K562 (cell line): ENCODE measurements at regions not wholly inside any gene's neighbourhood (a gene's known extent, or its start where the extent isn't known, plus 50 kb on each side); places are given as distances from the start of the nearest gene placed in this dataset.

Experiments used
- ATAC-seq: fragments of 200-7000 bp; cut with Tn5 transposase; 3 replicates; pipeline ENCODE4 v1.9.1; 2020; ENCODE audit warnings: moderate library complexity
- BruUV-seq: library from RNA; stranded (reverse); fragments of 400-500 nt; replicated peaks from 2 replicates; lab custom pipeline; 2021; lab: Mats Ljungman, UMichigan
- CTCF ChIA-PET: fragments of 300-600 bp; formaldehyde crosslinking; extraction: SDS; loops from one replicate; lab custom pipeline; 2021; ENCODE audit warnings: low intra/inter-chr PET ratio; lab: Yijun Ruan, JAX
- POLR2A ChIA-PET: fragments of 300-600, 350-650 bp; sonication (Branson Sonifier 250); formaldehyde crosslinking; extraction: SDS; loops from one replicate; lab custom pipeline; 2021; ENCODE audit warnings: antibody characterized with exemption, inconsistent platforms; lab: Yijun Ruan, JAX
- DNase-seq, 4 experiments: peaks; one replicate each; pipeline versions ENCODE4 v3.0.0 to v3.0.0-alpha.2; 2011 to 2018; ENCODE audit warnings: low spot score in 3 of 4, mixed read lengths in 3 of 4; ENCODE audit errors: extremely low read depth in 1 of 4
- FAIRE-seq: peaks from 2 replicates; lab custom pipeline; 2011; peaks lifted over from hg19 to GRCh38; lab: Jason Lieb, UNC
- H2AFZ ChIP-seq: 2 replicates; pipeline ENCODE4 v1.6.0; 2011; ENCODE audit warnings: low read depth, low read length, control low read depth, inconsistent platforms
- H3K27ac ChIP-seq: fragments of 200-600 bp; 3 replicates; pipeline ENCODE4 v1.8.0; 2011; ENCODE audit warnings: low read depth, mild to moderate bottlenecking, control low read depth, inconsistent platforms, low read length, moderate library complexity, mixed read lengths; ENCODE audit errors: extremely low read depth
- H3K27me3 ChIP-seq, 2 experiments: fragments of 300-600 bp in 1 of 2; 2 replicates in 1 of 2; 3 replicates in 1 of 2; pipeline versions ENCODE4 v1.6.0 to v1.8.0; 2011; ENCODE audit warnings: inconsistent platforms in 2 of 2, low read length in 2 of 2, mild to moderate bottlenecking in 1 of 2, mixed read lengths in 1 of 2, moderate library complexity in 1 of 2; ENCODE audit not compliant: control insufficient read depth in 2 of 2, insufficient read depth in 2 of 2
- H3K36me3 ChIP-seq: fragments of 300-600 bp; 3 replicates; pipeline ENCODE4 v1.8.0; 2011; ENCODE audit warnings: mild to moderate bottlenecking, low read length, inconsistent platforms; ENCODE audit not compliant: control insufficient read depth, insufficient read depth
- H3K4me1 ChIP-seq, 2 experiments: fragments of 200-600 bp in 1 of 2; replicated peaks in 1 of 2; 2 replicates in 1 of 2; 3 replicates in 1 of 2; pipeline versions ENCODE4 v1.5.1 to v1.8.0; 2011; ENCODE audit warnings: inconsistent platforms in 2 of 2, low read length in 2 of 2, mild to moderate bottlenecking in 1 of 2, mixed read lengths in 1 of 2, moderate library complexity in 1 of 2; ENCODE audit not compliant: control insufficient read depth in 2 of 2, insufficient read depth in 2 of 2
- H3K4me2 ChIP-seq: 2 replicates; pipeline ENCODE4 v1.6.1; 2011; ENCODE audit warnings: low read length, control low read depth, inconsistent platforms, mixed read lengths; ENCODE audit not compliant: insufficient read depth
- H3K4me3 ChIP-seq: fragments of 200-600 bp; sonication (generic), shearing (Covaris generic); 2 replicates; pipeline ENCODE4 v1.5.1; 2016; ENCODE audit warnings: control low read depth, inconsistent platforms
- H3K79me2 ChIP-seq: fragments of 200-600 bp; 3 replicates; pipeline ENCODE4 v1.8.0; 2011; ENCODE audit warnings: low read length, inconsistent platforms; ENCODE audit not compliant: control insufficient read depth, insufficient read depth
- H3K9ac ChIP-seq, 2 experiments: 2 replicates each; pipeline versions ENCODE4 v1.6.0 to v1.6.1; 2011; ENCODE audit warnings: low read depth in 2 of 2, low read length in 2 of 2, control low read depth in 1 of 2, inconsistent platforms in 1 of 2, mild to moderate bottlenecking in 1 of 2, mixed read lengths in 1 of 2; ENCODE audit not compliant: insufficient read depth in 1 of 2
- H3K9me1 ChIP-seq: one replicate; pipeline ENCODE4 v1.6.0; 2011; ENCODE audit warnings: inconsistent platforms, mild to moderate bottlenecking, low read length, moderate library complexity; ENCODE audit not compliant: control insufficient read depth, insufficient read depth
- H3K9me3 ChIP-seq: replicated peaks from 2 replicates; pipeline ENCODE4 v1.5.1; 2011; ENCODE audit warnings: low read depth, low read length, inconsistent platforms; ENCODE audit not compliant: control insufficient read depth, insufficient read depth
- H4K20me1 ChIP-seq: replicated peaks from 2 replicates; pipeline ENCODE4 v1.6.1; 2011; ENCODE audit warnings: low read length, inconsistent platforms, mixed read lengths; ENCODE audit not compliant: control insufficient read depth, insufficient read depth
- ATF1 ChIP-seq, 2 experiments: fragments of 450-650 bp in 1 of 2; IDR thresholded peaks; 2 replicates each; pipeline ENCODE4 v1.6.1; 2016; ENCODE audit warnings: missing compliant biosample characterization in 1 of 2, missing genetic modification characterization in 1 of 2
- C11orf30 ChIP-seq: fragments of 450-650 bp; IDR thresholded peaks from 2 replicates; pipeline ENCODE4 v1.6.1; 2016; ENCODE audit warnings: low read depth, mild to moderate bottlenecking
- FIP1L1 ChIP-seq: fragments of 200-400 bp; formaldehyde crosslinking; IDR thresholded peaks from 2 replicates; pipeline ENCODE4 v1.6.1; 2018; ENCODE audit warnings: mild to moderate bottlenecking, low read depth, low read length; ENCODE audit not compliant: poor library complexity, severe bottlenecking
- JUN ChIP-seq, 2 experiments: sonication (generic) in 1 of 2; formaldehyde crosslinking in 1 of 2; IDR thresholded peaks; 2 replicates each; pipeline versions ENCODE4 v1.6.1 to v1.8.0; 2012 to 2022; ENCODE audit warnings: borderline replicate concordance in 2 of 2, mild to moderate bottlenecking in 2 of 2, improper control_type of control experiment in 1 of 2, low read depth in 1 of 2, low read length in 1 of 2, missing genetic modification reagents in 1 of 2
- MLLT1 ChIP-seq, 2 experiments: fragments of 450-650 bp; IDR thresholded peaks; 2 replicates each; pipeline ENCODE4 v1.6.1; 2016
- PHF21A ChIP-seq: fragments of 450-650 bp; IDR thresholded peaks from 2 replicates; pipeline ENCODE4 v1.6.1; 2017; ENCODE audit warnings: low read depth, borderline replicate concordance
- TFAM ChIP-seq: fragments of 250-450 bp; sonication (Bioruptor Pico); conservative IDR thresholded peaks from 2 replicates; pipeline ENCODE4 v1.5.0; 2021; ENCODE audit warnings: mild to moderate bottlenecking, moderate library complexity
- ZFP36 ChIP-seq: fragments of 150-350 bp; IDR thresholded peaks from 2 replicates; pipeline ENCODE4 v1.6.1; 2018; ENCODE audit warnings: low read length, low read depth; ENCODE audit not compliant: partially characterized antibody
- WGBS: fragments of 100-300 bp; shearing (Covaris generic); methylation state at CpG from one replicate; pipeline ENCODE4 v1.1.6; 2016; ENCODE audit warnings: low coverage, mixed read lengths; ENCODE audit not compliant: insufficient coverage; ENCODE audit errors: missing lambda C conversion rate; 5-methylcytosine and 5-hydroxymethylcytosine counted together
- in situ Hi-C: fragments of 300-500 bp; cut with MboI; formaldehyde crosslinking; loops from 4 replicates; pipeline ENCODE4 v1.15.0; 2018; ENCODE audit warnings: inconsistent platforms, mixed read lengths
- intact Hi-C: fragments of 100-400 bp; cut with micrococcal nuclease; formaldehyde crosslinking; loops from 2 replicates; pipeline ENCODE4 v1.14.2; 2022

GRCh38 chr15:26212109-26212508 is 349.0 kb upstream of the ATP10A start:
- no peak overlapping the region for H3K4me3 ChIP-seq
- TF ChIP-seq ZFP36: no peak
- TF ChIP-seq MLLT1 (IDR thresholded peaks at IDR 0.05): no peak
- TF ChIP-seq PHF21A: no peak
- no peak for TF ChIP-seq FIP1L1
- TF ChIP-seq C11orf30: no peak
- TF ChIP-seq JUN (IDR thresholded peaks at IDR 0.05; ENCODE audit: borderline replicate concordance, low read depth, low read length): no peak
- no peak for TF ChIP-seq JUN (CRISPR knock-in tag; IDR thresholded peaks at IDR 0.05; ENCODE audit: borderline replicate concordance)
- no peak for TF ChIP-seq ATF1 (CRISPR knock-in tag; IDR thresholded peaks at IDR 0.05)
- no peak for TF ChIP-seq ATF1 (tag; IDR thresholded peaks at IDR 0.05)
- no peak for TF ChIP-seq TFAM
- H3K9ac ChIP-seq: no peak overlapping the region
- no peaks in the 10 kb centered on the region for H3K79me2 ChIP-seq
- H4K20me1 ChIP-seq: no peaks in the 10 kb centered on the region
- POLR2A ChIA-PET: interaction anchor here (0.6 kb wide), 1 partner anchor 196 kb away, joined by 3 read pairs; no protein-coding TSS in a partner anchor
- FAIRE-seq (no peak), ATAC-seq (no peak), DNase-seq (no peak)
- no peaks in the 10 kb centered on the region for H3K4me1 ChIP-seq
- BruUV-seq: no TSS peak
- H3K27me3 ChIP-seq: no peaks in the 10 kb centered on the region
- H3K4me2 ChIP-seq: no peak overlapping the region
- no peaks in the 10 kb centered on the region for H3K36me3 ChIP-seq
- CTCF ChIA-PET: no interaction called here
- no peak overlapping the region for H3K27ac ChIP-seq
- in situ Hi-C loops (no loop called here), intact Hi-C loops (no loop called here)
- H2AFZ ChIP-seq: no peak overlapping the region
- 0% methylated on average over 1 of the region's 1 CpG for WGBS
- H3K9me1 ChIP-seq: no peaks in the 10 kb centered on the region
- no peaks in the 10 kb centered on the region for H3K9me3 ChIP-seq
